ENCODE measurements at regions not wholly inside any gene's neighbourhood (a gene's known extent, or its start where the extent isn't known, plus 50 kb on each side); places are given as distances from the start of the nearest gene placed in this dataset.
"Not testable (repeated sequence)": the region's sequence is repeated elsewhere in the genome, so short reads cannot be mapped to it uniquely, and the experiment has no call there.

DNA sequence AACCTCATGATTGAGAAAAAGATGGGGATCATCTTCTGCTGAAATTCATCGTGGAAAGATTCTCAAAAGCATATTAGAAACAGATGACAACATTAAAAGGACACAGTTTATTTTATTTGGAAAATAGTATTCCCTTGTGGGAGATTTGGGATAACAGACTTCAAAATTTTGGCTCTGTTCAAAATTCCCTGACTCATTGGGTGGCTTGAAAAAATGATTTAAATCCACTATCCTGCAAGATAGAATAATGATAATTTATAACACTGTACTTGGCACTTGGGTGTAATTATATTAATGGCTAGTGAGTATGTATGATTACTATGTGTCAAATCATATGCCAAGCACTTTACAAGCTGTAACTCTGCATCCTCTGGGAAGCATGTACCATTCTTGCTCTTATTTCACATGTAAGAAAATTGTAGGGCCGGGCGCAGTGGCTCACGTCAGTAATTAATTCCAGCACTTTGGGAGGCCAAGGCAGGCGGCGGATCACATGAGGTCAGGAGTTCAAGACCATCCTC is 128.8 kb downstream of the LMNTD1 start:
- DNase-seq: no peak

DNA sequence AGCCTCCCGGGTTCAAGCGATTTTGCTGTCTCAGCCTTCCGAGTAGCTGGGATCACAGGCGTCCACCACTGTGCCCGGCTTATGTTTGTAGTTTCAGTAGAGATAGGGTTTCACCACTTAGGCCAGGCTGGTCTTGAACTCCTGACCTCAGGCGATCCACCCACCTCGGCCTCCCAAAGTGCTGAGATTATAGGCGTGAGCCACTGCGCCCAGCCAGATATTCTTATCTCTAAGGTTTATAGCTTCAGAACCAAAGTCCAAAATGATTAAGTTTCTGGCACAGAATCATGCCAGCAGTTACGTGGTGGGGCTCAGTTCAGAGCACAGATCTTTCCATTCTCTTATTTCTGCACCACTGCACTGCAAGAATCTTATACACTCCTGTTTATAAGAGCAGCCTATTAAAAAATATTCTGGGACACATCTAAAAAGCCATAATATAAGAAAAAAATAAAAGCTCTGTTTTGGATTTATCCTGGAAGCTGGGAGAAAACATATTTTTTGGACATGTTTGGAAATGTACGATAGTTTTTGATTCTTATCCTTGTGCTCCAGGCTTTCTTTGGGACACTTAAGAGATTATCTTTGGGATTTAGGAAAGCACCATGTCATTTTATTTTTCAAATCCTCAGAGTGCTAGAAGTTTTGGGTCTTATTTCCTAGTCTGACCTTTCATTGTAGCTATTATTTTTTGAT is 129.6 kb downstream of the LMNTD1 start:
- DNase-seq: no peak

DNA sequence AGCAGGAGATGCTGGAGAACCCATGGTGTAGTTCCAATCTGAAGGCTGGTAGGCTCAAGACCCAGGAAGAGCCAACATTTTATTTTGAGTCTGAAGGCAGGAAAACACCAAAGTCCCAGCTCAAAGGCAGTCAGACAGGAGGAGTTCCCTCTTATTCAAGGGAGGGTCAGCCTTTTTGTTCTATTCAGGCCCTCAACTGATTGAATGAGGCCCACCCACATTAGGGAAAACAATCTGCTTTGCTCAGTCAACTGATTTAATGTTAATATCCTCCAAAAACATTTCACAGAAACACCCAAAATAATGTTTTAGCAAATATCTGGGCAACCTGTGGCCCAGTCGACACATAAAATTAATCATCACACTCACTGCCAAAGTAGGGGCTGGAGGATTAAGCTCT is 130.8 kb downstream of the LMNTD1 start:
- DNase-seq: no peak

DNA sequence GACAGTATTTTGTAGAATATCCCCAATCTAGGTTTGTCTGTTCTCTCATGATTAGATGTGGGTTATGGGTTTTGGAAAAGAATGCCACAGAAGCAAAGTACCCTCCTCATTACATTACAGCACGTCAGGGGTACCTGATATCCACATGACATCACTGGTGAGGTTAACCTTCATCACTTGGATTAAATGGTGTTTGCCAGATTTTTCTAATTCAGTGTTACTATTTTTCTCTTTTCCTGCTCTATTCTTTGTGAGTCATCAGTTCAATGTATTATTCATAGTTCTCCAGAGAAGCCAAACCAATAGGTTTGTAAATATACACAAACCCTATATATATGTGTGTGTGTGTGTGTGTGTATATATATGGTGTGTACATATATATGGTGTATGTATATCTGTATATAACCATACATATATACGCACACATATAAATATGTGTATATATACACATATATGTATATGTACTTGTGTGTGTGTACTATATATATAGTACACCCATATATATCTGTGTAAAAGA is 131.4 kb downstream of the LMNTD1 start:
- DNase-seq: no peak

DNA sequence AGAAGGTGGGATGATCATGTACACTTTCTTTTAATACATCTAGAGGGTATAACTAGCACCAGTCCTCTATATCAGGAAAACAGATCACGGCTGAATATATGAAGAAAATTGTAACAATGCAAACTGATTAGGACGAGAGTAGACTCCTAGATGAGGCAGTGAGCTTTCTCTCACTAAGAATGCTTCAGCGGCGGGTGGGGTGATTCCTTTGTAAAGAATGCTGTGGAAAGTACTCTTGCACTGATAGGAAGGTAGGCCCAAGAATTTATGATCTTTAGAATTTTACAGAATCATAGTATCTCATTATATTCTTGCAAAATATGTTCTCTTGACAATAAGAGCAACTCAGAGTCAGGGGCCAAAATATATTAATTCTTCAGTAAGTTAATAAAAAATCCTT is 133.0 kb downstream of the LMNTD1 start:
- DNase-seq: no peak

DNA sequence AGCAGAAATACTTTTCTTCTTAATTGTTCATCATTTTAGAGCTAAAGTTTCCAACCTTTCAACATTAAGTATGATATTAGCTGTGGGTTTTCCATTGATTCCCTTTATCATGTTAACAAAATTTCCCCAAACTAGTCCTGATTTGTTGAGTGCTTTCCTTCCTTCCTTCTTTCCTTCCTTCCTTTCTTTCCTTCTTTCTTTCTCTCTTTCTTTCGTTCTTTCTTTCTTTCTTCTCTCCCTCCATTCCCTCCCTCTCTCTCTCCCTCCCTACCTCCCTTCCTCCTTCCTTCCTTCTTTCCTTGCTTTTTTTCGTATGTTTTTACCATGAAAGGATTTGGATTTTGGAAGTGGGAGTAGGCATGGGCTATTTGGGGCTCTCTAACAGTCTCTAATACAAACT is 133.5 kb downstream of the LMNTD1 start:
- no peak for DNase-seq

DNA sequence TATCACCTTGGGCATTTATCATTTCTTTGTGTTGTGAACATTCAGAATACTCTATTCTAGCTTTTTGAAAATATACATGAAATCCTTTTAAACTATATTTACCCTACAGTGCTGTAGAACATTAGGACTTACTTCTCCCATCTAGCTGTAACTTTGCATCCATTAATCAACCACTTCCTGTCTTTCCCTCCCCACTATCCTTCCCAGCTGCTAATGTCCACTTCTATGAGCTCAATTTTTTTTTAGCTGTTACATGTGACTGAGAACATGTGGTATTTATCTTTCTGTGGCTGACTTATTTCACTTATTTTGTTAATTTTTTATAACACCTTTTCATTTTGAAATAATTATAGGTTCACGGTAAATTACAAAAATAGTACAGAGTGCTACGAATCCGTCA is 136.0 kb downstream of the LMNTD1 start:
- no peak for DNase-seq

DNA sequence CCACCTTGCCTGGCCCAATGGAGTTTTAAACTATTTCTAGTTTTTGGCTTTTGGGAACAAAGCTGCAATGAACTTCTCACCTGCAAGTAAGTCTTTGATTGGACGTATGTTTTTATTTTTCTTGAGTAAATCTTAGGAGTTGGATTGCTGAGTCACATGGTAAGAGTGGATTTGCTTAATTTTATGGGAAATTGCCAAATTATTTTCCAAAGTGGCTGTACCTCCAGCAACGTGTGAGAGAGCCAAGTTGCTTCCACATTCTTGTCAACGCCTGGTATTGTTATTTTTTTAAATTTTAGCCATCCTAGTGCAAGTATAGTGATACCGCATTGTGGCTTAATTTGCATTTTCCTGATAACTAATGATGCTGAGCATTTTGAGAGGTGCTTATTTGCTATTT is 136.6 kb downstream of the LMNTD1 start:
- no peak for DNase-seq

DNA sequence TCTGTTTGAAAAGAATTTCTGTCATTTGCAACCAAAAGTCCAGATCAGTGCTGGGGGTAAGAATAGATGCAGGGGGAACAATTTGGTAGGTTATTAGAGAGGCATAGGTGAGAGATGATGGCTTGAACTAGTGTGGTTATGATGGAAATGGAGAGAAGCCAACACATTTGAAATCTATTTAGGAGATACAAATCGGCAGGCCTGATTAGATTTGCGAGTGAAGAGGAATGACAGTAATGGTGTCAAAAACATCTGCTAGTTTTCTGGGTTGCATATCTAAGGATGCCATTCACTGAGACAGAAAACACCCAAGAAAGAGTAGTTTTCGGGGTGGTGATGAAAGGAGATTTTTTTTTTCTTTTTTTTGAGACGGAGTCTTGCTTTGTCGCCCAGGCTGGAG is 138.1 kb downstream of the LMNTD1 start:
- no peak for DNase-seq

DNA sequence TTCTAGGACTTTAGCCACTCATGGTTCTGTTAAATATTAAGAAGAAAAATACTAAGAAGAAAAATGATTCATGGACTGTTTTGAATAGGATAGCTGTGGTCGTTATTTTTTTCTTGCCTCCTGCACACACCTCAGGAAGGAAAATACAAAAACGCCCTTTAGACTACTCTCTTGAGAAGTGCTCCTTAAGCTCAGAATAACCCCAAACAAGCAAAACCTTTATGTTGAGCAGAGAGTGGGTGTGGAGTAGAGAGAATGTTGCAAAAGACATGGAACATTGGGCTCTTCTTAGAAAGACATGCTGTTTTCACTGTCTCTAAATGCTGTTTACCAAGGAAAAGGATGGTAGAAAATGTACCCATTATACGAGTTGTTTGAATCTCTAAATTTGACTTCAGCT is 140.3 kb downstream of the LMNTD1 start:
- DNase-seq: no peak

DNA sequence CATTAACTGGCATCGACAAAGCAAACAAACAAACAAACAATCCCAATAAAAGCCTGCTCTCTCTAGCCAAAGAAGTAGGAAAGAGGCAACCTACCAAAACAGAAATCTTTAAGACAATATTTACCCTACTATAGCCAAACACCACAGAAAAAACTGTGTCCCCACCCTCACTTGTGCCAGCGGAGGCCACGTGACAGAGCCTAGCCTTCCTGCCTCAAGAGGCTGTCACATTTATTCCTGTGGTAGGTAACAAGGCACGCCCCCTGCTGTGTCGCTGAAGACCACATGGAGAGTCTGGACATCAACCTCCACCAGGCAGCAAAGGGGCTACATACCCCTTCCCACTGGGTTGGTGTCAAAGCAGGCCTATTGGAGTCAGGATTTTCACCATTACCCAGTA is 148.1 kb downstream of the LMNTD1 start:
- DNase-seq: no peak

DNA sequence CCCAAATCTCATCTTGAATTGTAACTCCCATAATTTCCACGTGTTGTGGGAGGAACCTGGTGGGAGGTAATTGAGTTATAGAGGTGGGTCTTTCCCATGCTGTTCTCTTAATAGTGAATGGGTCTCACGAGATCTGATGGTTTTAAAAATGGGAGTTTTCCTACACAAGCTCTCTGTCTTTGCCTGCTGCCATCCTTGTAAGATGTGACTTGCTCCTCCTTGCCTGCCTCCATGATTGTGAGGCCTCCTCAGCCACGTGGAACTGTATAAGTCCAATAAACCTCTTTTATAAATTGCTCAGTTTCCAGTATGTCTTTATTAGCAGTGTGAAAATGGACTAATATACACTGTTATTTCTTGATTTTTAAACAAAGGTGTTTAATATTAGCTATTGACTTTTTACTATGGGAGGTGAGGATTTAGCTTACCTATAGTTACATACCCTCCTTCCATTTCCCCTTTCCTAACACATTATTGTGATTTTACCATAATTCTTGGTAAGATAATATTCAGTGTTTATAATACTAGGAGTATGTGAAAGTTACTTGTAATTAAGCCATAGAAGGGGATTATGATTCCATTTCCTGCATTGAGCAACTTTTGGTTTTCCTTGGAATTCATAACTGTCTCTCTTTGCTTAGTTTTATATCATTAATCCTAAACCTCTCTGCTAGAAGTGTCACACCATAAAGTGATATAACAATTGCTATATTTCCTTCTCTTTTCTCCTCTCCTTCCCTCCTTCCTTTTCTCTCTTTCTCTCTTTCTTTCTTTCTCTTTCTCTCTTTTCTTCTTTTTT is 151.0 kb upstream of the KRAS start:
- DNase-seq: no peak

DNA sequence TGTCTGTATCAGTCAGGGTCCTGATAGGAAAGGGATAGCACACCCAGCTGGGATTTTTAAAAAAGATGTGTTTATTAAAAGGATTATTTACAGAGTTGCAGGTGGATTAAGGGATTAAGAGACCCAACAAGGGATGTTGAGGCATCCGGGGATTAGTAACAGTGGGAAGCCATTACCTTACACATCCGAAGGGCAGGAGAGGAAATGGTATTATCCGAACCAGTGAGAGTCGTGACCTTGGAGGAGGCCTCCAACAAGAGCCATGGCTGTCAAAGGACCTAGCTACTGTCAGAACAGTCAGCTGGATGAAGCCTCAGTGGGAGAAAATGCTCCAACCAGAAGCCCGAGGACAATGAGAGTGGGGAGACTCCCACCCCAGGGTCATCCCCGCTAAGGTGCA is 146.3 kb upstream of the KRAS start:
- DNase-seq: no peak

DNA sequence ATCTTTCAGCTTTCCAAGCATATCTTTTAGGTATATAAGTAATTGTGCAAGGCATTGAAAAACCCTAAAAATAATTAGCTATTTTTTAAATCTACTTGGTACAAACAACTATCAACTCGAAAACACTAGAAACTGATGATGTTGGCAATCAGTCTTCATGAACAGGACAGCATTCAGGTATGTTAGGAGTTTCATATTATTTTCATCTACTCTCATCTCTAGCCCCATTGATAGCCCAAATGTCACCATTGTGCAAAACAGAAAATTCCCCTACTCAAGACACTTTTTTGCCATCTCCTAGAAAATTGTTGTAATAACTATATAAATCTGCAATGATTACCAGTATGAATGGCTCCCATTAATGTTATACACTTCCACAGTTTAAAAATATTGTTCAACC is 144.5 kb upstream of the KRAS start:
- no peak for DNase-seq

DNA sequence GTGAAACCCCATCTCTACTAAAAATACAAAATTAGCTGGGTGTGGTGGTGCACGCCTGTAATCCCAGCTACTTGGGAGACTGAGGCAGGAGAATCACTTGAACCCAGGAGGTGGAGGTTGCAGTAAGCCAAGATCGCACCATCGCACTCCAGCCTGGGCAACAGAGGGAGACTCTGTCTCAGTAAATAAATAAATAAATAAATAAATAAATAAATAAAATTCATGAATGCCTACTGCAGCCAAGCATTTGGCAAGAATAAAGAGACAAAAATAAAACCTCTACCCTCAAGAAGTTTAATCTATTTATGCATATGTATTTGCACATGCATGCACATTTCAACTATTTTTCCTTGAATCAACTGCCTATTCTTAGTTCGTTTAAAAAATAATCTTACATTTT is 144.0 kb upstream of the KRAS start:
- not testable (repeated sequence) for DNase-seq

DNA sequence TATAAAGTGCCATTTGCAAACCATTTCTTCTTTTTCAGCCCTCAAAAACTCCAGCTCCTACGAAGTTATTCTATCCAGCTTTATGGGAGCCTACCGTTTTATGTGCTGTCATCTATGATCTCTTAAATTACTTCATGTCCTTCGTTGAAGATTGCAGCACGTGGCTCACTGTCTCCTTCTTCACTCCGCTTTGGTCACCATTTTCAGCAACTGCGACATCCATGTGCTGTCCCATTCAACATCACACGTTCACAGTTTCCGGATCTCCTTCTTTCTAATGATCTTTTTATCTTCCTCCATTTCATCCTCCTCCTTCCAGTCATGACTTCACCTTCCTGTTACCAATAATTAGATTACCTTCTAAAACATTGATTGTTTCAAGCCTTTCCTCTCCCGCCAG is 143.3 kb upstream of the KRAS start:
- no peak for DNase-seq

DNA sequence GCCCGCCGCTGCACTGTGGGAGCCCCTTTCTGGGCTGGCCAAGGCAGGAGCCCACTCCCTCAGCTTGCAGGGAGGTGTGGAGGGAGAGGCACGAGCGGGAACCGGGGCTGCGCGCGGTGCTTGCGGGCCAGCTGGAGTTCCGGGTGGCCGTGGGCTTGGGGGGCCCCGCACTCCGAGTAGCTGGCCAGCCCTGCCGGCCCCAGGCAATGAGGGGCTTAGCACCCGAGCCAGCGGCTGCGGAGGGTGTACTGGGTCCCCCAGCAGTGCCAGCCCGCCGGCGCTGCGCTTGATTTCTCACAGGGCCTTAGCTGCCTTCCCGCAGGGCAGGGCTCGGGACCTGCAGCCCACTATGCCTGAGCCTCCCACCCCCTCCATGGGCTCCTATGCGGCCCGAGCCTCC is 140.6 kb upstream of the KRAS start:
- not testable (repeated sequence) for DNase-seq

DNA sequence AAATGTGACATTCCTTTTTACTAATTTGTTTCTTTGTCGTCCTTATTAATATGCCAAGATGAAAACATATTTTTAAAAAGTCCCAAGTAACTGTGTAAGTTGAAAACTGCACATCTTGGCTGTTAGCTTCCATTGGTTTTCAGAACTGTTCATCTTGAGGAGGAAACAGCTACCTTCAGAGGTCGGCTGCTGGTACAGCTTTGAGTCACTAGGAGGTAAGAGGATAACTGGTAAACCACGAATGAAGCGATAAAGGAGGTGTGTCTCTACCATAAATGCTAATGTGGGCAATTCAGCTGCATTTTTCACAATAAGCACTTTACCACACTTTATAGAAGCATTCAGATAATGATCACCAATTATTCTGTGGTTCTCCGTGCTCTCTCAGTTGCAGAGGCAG is 137.5 kb upstream of the KRAS start:
- DNase-seq: no peak

DNA sequence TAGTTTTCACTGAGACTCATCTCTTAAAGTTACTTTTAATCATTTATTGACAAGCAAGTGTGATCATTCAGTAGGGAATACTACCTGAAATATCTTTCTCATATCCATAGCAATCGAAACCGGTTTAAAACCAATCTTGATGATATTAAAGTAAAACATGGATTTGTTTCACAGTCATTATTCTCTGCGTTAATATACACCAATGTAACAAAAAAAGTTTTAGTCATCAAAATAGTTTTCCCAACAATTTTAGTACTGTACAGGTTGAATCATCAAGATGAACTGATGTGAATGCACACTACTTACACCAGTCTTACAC is 137.0 kb upstream of the KRAS start:
- no peak for DNase-seq

DNA sequence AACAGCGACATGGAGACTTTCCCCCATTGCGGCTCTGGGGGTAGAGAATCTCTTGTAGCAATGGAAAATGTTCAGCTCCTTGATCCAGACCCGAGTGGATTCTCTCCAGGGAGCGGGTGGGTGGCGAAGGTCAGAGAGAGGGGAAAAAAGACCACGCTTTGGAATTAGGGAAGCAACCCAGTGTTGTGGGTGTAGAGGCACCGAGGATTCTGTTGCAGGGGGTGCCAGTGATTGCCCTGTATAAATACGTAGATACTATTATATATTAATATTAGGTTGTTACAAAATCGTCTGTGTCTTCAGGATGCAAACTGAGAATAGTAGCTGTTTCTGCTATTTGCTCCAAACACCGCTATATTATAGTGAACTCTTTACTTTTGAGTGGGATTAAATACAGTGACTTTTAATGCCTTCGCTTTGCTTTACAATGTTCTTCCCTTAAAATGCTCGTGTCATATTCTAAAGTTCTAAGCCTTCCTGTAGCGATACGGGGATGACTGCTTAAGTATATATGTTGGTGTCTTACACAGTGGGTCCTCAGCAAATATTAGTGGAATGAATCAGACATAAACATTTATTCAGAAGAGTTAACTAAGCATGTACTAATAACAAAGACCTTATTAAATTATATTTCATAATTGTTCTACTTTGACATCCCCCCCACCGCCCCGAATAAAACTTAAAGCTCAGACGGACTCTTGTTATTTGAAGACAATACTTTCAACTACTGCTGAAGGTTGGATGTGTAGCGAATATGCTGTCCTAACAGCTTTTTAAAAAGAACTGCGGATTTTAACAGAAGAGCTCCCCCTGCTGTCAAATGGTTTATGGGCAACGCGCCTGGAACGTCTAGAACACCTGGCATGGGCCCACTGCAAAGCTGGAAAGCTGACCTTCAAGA is 136.4 kb upstream of the KRAS start:
- DNase-seq: peak; percentile 61

DNA sequence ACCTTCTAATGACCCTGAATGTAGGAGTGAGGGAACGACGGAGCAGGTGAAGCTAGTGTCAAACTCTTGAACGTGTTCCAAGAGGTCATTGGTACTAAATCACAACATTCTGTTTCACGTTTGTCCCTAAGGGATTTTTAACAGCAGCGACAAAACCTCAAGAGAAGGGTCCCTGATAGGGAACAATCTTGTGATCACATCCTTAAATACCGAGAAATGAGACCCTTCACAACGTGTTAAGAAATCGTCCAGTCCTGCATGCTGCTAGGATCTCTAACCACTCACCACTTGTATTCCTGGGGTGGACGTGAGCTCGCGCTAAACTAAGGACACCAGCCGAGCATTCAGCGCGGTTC is 134.1 kb upstream of the KRAS start:
- DNase-seq: no peak

DNA sequence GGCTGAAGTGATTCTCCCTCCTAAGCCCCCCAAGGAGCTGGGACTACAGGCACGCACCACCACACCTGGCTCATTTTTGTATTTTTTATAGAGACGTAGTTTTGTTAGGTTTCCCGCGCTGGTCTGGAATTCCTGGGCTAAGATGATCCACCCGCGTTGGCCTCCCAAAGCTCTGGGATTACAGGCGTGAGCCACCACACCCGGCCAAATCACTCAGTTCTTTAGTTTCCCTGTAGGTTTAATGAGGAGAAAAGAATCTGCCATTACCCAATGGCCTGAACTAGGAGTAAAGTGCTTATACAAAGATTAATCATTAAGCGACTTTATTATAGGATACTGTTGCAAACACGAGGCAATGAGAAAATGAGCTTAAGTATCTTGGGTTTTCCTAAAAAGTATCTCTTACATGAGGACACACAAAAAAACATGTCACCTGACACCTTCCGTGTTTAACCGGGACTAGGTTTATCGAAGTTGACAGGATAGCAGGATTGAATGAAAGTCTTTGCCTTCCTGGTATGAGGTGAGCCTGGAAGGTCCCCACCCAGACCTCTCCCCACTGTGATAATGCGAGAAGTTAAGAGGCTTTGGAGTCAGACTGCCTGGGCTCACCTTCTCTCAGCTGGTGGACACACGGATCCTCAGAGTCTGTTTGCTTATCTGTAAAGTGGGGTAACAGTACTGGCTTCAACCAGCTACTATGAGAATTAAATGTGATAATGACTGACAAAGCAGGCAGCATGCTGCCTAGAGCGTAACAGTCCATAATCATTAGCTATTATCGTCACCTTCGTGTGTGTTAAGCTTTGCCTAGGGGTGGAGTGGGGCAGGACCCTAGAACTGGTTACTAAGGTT is 133.5 kb upstream of the KRAS start:
- DNase-seq: no peak

All from T-helper 9 cell (primary cell).